Smooth muscle cell (in vitro differentiated cells): ENCODE measurements at regions not wholly inside any gene's neighbourhood (a gene's known extent, or its start where the extent isn't known, plus 50 kb on each side); places are given as distances from the start of the nearest gene placed in this dataset.

ENCODE experiments used
- DNase-seq: peaks from one replicate; lab custom pipeline; 2025; ENCODE audit not compliant: unreplicated experiment; lab: John Stamatoyannopoulos, UW
- H2AFZ ChIP-seq: fragments of 200-600 bp; sonication (generic); 2 replicates; pipeline ENCODE4 v1.6.0; 2016; ENCODE audit warnings: antibody characterized with exemption, low read depth, mild to moderate bottlenecking
- H3F3A ChIP-seq: fragments of 200-600 bp; sonication (generic); 2 replicates; pipeline ENCODE4 v1.6.0; 2017; ENCODE audit warnings: antibody characterized with exemption, low read depth
- H3K27ac ChIP-seq: fragments of 200-600 bp; sonication (generic); 2 replicates; pipeline ENCODE4 v1.5.1; 2016; ENCODE audit warnings: low read depth, mild to moderate bottlenecking
- H3K27me3 ChIP-seq: fragments of 200-600 bp; sonication (generic); 2 replicates; pipeline ENCODE4 v1.6.1; 2016; ENCODE audit warnings: low read depth, mild to moderate bottlenecking
- H3K36me3 ChIP-seq: fragments of 200-600 bp; sonication (generic); 2 replicates; pipeline ENCODE4 v1.5.1; 2016; ENCODE audit warnings: low read depth
- H3K4me1 ChIP-seq: fragments of 200-600 bp; sonication (generic); 2 replicates; pipeline ENCODE4 v1.5.1; 2016; ENCODE audit warnings: low read depth
- H3K4me2 ChIP-seq: fragments of 200-600 bp; sonication (generic); 2 replicates; pipeline ENCODE4 v1.6.0; 2016; ENCODE audit warnings: mild to moderate bottlenecking
- H3K4me3 ChIP-seq: fragments of 200-600 bp; sonication (generic); 2 replicates; pipeline ENCODE4 v1.5.1; 2016; ENCODE audit warnings: mild to moderate bottlenecking
- H3K79me2 ChIP-seq: fragments of 200-600 bp; sonication (generic); 2 replicates; pipeline ENCODE4 v1.6.0; 2016; ENCODE audit warnings: low read depth, mild to moderate bottlenecking
- H3K9ac ChIP-seq: fragments of 200-600 bp; sonication (generic); 2 replicates; pipeline ENCODE4 v1.6.0; 2016; ENCODE audit warnings: low read depth
- H3K9me3 ChIP-seq: fragments of 200-600 bp; sonication (generic); replicated peaks from 2 replicates; pipeline ENCODE4 v1.5.1; 2016; ENCODE audit warnings: low read depth
- H4K20me1 ChIP-seq: fragments of 200-600 bp; sonication (generic); 2 replicates; pipeline ENCODE4 v1.6.0; 2016; ENCODE audit warnings: low read depth
- WGBS: methylation state at CpG from one replicate; pipeline ENCODE4 v1.1.7; 2016; ENCODE audit warnings: low lambda C conversion rate; 5-methylcytosine and 5-hydroxymethylcytosine counted together
- TF ChIP-seq, protein P1 (sequence below): fragments of 200-600 bp; sonication (generic); IDR thresholded peaks from 2 replicates; pipeline ENCODE4 v1.5.1; 2017; ENCODE audit warnings: borderline replicate concordance, mild to moderate bottlenecking, antibody characterized with exemption; ENCODE audit not compliant: insufficient read depth, poor library complexity, severe bottlenecking

DNA sequence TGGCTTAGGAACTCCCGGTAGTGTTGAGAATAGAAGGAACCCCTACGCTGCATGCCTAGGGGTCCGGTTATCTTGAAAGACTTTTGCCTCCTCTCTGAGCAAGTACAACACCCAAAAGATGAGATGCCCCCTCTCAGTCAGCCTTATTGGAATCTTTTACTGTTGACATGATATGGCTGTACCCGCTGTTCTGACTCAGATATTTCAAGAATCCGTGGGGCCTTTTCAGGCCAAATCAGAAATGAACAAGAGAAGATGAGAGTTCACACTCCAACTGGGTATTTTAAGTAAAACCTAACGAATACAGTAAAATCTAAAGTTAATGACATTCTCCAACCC, 164.2 kb downstream of the PPIAL4G start:
- Histone ChIP-seq H3K4me1 (peaks cover 3% of the 10 kb centered on the region), H3K9me3 (no peaks in the 10 kb centered on the region), H3K27ac (no peak overlapping the region), H4K20me1 (no peaks in the 10 kb centered on the region), H3K27me3 (no peaks in the 10 kb centered on the region), H3F3A (no peaks in the 10 kb centered on the region), H3K4me3 (peak overlapping the region; percentile 41), H3K79me2 (no peaks in the 10 kb centered on the region), H3K36me3 (no peaks in the 10 kb centered on the region), H2AFZ (peak overlapping the region; percentile 83), H3K4me2 (peak overlapping the region; percentile 84), H3K9ac (no peak overlapping the region)
- 79% methylated on average over 6 of the region's 6 CpGs for WGBS
- no peak for DNase-seq
- TF ChIP-seq, protein P1, sequence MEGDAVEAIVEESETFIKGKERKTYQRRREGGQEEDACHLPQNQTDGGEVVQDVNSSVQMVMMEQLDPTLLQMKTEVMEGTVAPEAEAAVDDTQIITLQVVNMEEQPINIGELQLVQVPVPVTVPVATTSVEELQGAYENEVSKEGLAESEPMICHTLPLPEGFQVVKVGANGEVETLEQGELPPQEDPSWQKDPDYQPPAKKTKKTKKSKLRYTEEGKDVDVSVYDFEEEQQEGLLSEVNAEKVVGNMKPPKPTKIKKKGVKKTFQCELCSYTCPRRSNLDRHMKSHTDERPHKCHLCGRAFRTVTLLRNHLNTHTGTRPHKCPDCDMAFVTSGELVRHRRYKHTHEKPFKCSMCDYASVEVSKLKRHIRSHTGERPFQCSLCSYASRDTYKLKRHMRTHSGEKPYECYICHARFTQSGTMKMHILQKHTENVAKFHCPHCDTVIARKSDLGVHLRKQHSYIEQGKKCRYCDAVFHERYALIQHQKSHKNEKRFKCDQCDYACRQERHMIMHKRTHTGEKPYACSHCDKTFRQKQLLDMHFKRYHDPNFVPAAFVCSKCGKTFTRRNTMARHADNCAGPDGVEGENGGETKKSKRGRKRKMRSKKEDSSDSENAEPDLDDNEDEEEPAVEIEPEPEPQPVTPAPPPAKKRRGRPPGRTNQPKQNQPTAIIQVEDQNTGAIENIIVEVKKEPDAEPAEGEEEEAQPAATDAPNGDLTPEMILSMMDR: no peak

DNA sequence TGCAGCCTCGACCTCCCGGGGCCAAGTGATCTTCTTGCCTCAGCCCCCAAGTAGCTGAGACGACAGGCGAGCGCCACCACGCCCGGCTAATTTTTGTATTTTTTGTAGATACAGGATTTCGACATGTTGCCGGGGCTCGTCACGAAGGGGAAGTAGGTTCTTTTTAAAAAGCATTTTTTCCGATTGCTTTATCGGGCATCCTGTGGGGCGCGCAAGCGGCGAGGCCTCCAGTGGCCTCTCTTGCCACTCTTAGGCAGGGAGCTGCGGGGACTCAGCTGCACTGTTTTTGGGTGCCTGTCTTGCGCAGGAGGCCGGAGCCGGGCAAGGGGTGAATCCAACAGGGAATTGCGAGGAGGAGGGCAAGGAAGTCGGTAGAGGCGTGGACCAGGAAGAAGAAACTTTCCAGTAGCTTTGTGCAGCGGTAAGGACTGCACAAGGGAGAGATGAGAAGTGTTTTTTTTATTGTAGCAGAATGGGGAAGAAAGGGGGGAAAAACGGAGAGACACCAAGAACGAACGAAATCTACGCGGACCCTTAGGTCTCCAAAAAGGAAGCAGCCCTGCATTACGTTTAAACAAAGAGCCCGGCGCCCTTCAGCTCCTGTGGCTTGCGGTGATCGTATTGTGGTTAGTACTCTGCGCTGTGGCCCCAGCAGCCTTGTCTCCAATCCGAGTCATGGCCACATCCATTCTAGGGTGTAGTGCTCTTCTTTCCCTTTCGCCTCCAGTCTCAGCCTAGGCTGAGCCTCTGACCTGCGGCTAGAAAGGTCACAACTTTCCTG, 164.8 kb downstream of the PPIAL4G start:
- H3K4me3 ChIP-seq: peak overlapping the region; percentile 41
- WGBS: 32% methylated on average over 38 of the region's 39 CpGs
- no peak overlapping the region for H3K9ac ChIP-seq
- peak overlapping the region; percentile 84 for H3K4me2 ChIP-seq
- H3K27ac ChIP-seq: no peak overlapping the region
- H3F3A ChIP-seq: no peaks in the 10 kb centered on the region
- no peaks in the 10 kb centered on the region for H3K9me3 ChIP-seq
- DNase-seq: no peak
- no peaks in the 10 kb centered on the region for H3K79me2 ChIP-seq
- no peaks in the 10 kb centered on the region for H3K27me3 ChIP-seq
- peaks cover 3% of the 10 kb centered on the region for H3K4me1 ChIP-seq
- H2AFZ ChIP-seq: peak overlapping the region; percentile 83
- TF ChIP-seq, protein P1: no peak
- H4K20me1 ChIP-seq: no peaks in the 10 kb centered on the region
- H3K36me3 ChIP-seq: no peaks in the 10 kb centered on the region

DNA sequence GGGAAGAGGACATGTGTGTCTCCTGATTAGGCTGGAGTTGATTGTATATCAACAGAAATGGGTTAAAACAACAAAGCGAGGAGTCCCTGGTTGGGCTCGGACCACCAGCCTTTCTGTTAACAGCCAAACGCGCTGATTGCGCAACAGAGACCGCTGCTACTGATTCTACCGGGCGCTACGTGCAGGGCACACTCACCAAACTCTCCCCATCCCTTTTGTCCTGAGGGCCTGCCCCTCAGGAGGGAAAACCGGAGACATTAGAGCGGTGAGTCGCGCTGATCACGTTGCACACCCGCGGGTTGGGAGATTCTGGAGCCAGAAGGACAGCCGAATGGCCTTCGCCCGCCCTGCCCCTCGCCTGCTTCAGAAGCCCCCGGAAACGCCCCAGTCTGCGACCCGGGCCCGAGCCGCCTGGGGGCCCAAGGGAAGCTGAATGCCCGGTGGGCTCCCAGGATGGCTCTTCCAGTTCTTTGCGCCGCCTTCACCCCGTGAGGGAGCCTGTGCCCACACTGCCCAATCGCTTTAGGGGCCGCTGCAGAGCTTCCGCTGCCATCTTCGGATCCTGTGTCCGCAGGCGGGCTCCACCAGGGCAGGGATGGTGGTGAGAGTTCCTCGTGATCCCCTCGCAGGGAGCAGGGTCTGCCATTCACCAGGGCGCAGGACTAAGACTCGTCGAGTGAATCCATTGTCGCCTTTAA, 165.4 kb upstream of the NBPF11 start:
- H3K4me1 ChIP-seq: peaks cover 3% of the 10 kb centered on the region
- peak overlapping the region; percentile 84 for H3K4me2 ChIP-seq

More for the DNA sequence above, 165.4 kb upstream of the NBPF11 start:
- DNase-seq: no peak
- TF ChIP-seq, protein P1: no peak
- H4K20me1 ChIP-seq: no peaks in the 10 kb centered on the region
- H3K36me3 ChIP-seq: no peaks in the 10 kb centered on the region
- H3K9ac ChIP-seq: no peak overlapping the region
- no peaks in the 10 kb centered on the region for H3K79me2 ChIP-seq
- no peaks in the 10 kb centered on the region for H3K9me3 ChIP-seq
- peak overlapping the region; percentile 41 for H3K4me3 ChIP-seq
- WGBS: 57% methylated on average over 40 of the region's 42 CpGs
- H3F3A ChIP-seq: no peaks in the 10 kb centered on the region
- H3K27me3 ChIP-seq: no peaks in the 10 kb centered on the region
- H2AFZ ChIP-seq: peak overlapping the region; percentile 83
- no peak overlapping the region for H3K27ac ChIP-seq
